ENCODE measurements at regions not wholly inside any gene's neighbourhood (a gene's known extent, or its start where the extent isn't known, plus 50 kb on each side); places are given as distances from the start of the nearest gene placed in this dataset.

GRCh38 chr1:14222086-14222485, 376.4 kb upstream of the KAZN start:
- DNase-seq, result no peak

DNA sequence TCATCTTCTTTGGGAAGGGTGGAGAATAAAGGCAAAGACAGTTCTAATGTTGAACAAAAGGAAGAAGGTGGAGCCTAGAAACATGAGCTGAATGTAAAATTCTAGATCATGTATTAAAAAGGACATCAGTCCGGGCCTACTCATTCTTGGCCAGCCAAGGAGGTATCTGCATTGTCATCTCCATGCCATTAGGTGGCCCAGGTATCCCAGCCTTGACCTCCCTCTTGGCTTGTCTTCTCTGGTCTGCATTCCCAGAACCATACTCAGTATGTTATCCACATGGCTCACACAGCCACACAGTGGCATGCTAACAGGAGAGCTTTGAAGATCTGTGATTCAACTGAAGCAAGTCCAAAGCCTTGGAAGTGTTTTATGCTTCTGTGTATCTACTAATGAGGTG, 369.8 kb upstream of the KAZN start:
- no peak for DNase-seq

GRCh38 chr1:14233510-14233909, 365.0 kb upstream of the KAZN start:
- DNase-seq, result no peak

DNA sequence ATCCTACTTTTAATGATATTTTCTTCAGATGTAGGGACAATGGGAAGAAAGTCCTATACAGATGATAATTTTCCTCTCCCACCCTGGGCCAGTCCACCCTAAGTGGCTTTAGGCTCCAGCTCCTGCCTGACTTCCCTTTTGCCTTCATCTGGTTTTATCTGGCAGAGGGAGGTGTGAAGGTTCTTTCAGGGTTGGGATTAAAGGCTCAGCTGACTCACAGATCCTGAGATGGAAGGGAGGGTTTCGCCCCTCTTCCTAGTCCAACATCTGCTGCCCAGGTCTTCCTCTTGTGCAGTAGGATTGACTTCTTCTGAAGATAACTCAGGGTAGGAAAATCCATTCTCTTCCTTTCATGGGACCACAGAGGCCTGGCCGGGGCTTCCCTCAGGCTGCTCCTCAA, 362.4 kb upstream of the KAZN start:
- no peak for DNase-seq

DNA sequence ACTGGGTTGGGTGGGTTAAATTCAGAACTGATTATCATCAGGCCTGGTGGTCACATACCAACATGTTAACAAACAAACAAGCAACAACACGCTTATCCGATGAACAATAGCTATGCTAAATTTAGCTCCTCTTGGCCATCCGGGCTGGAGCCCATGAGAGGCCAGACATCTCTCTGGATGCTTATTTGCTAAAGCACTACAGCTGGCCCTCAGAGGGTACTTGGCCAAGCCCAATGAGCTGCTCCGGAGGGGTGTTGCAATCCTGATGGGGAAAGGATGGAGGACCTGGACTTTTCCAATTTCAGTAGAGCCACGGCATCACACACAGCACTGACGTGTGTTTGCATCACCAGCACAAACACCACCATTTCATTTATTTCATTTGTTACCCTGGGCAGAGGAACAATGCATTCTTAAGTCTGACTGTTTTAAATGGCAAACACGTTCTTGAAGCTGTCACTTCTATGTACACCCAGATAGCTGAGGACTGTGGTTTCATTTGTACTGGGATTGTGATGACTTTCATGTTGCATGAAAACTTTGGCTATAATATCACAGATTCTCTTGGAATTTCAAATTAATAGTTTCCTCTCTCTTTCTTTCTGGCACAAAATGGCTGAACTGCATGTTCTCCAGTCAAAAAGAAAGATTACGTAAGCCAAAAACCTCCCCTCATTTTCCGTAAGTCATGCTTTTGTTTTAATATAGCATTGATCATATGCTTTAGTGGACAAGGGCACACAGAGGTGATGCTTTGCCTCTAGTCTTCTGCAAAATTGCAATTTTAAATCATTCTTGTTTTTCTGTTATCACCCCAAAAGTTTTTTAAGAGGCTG, 359.8 kb upstream of the KAZN start:
- no peak for DNase-seq

GRCh38 chr1:14240265-14240664, 358.2 kb upstream of the KAZN start:
- no peak for DNase-seq

DNA sequence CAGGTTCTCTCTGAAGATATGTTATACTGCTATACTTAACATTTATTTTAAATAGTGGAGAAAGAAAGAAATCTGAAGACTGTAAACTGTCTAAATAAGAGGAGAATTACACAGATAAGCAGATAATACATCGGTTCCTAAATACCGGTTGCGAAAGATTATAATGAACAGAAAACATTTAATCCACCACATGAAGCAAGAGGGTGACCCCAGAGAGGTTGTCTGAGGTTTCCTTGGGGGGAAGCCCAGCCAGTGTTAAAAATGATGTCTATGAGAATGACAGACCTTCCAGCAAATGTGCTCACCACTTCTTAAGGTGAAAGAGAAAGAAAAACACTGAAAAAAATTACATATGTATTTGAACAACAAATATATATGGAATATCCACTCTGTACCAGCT, 356.4 kb upstream of the KAZN start:
- no peak for DNase-seq

DNA sequence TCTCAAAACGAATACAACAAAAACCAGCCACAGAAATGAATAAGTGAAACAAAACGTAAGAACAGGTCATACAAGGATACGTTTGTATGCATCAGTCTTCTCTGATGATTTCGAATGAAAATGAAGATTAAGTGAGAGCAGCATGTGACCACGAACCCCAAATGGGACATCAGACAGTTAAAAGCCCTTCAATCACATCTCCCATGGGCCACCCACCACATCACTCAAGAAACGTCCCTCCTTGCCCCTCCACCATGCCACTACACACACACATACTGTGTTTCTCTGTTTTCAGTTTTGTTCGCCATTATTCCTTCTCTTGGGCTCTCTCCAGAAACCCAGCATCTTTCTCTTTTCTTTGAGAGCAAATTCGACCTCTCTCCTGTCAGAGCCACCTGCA, 355.6 kb upstream of the KAZN start:
- no peak for DNase-seq

- no peak for DNase-seq
These were observed 352.5 kb upstream of the KAZN start for GRCh38 chr1:14245954-14246353.

DNA sequence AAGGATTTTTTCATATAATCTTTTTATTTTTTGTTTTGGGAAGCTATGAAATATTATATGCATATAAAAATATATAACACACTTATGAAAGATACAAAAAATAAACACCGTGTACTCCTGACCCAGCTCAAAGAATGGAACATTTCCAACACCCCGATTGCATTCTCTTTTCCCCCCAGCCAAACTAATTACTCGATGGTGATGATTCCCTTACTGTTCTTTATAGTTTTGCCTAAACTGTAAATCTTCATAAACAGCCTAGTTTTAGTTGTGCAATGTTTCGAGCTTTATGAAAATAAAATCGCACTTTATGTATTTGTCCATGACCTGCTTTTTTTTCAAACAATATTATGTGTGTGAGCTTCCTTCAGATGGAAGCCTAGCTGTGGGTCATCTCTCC, 352.0 kb upstream of the KAZN start:
- no peak for DNase-seq

DNA sequence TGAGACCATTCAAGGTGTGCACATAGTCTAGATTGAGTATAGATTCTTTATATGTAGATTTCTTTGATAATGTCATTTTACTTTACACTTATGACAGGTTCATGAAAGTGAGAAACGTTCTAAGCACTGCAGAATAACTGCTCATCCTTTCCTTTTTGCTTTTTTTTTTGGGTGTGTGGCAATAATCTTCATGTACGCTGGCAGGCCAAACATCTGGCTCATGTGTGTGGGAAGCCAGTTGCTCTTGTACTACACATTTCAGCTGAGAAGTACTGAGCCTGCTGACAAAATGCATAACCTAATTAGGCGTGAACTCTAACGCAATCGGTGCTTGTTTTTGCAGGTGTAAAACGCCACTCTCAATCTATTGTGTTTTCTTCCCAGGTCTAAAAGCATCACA, 350.8 kb upstream of the KAZN start:
- DNase-seq, result no peak

- no peak for DNase-seq
These were observed 346.6 kb upstream of the KAZN start for GRCh38 chr1:14251871-14252270.

GRCh38 chr1:14253676-14254075, 344.8 kb upstream of the KAZN start:
- peak; percentile 6 for DNase-seq

DNA sequence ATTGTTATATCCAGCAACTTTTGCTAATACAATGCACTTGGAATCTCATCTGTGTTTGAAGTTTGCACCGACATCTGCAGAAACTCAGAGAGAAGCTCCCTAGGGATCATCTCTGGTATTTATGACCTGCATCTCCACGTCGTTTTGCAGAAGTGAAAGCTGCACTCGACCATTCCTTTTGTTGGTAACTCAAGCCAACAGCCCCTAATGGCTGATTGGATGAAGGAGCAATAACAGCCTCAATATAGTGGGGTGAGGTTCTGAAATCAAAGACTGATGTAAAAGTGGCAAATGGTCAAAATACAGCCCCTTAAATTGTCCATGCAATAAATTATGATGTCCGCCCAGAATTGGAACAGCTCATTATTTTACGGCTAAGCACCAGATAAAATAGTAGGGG, 344.2 kb upstream of the KAZN start:
- DNase-seq, result peak; percentile 58

DNA sequence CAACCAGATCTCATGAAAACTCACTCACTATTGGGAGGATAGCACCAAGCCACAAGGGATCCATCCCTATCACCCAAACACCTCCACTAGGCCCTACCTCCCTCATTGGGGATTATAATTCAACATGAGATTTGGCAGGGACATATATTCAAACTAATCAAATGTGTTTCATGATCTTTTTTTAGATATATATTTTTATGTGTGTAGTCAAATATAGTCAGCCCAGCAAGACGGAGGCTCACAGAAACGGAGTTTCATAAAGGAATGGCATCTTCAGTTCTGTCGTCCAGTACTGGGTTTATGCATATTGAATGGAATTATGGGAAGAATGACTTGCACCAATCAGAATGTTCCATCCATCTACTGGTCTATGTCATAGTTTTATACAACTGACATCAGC, 343.3 kb upstream of the KAZN start:
- no peak for DNase-seq

- peak; percentile 42 for DNase-seq
These were observed 342.8 kb upstream of the KAZN start for GRCh38 chr1:14255711-14256110.

GRCh38 chr1:14259191-14259757, 339.2 kb upstream of the KAZN start:
- DNase-seq, result no peak

- no peak for DNase-seq
These were observed 338.0 kb upstream of the KAZN start for GRCh38 chr1:14260480-14260879.

DNA sequence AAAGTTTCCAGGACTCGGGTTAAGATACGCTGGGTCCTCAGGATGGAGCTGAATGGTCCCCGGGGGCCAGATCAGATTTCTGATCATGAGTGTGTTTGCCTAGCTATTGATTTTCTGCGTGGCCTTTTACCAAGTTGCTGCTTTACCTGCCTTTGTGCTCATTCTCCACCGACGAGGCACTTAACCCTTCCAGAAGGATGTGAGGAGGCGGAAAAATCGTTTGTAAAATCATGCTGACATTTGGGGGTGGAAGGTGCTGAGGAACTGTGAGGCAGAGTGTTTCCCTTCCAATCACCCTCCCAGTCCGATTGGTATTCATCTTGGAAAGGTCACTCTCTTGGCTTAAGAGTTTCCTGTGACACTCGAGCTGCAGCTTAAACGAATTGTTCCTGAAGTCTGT, 337.1 kb upstream of the KAZN start:
- no peak for DNase-seq

DNA sequence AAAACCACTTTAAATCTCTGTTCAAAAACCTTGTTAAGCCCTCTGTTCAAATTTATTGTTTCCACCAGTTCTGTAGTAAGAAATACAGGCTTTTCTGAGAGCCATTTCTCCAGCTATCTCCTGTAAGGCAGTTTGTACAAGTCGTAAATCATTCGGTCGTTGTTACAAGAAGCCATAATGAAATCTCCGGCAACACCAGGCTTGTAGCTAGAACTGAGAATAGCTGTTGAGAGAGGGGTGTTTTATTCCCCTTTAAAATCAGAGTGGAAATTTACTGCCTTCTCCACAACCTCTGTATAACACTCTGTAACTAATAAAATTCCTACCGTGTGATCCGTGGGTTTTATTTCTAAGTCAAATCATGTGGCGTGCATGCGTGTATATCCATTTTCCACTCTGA, 335.8 kb upstream of the KAZN start:
- DNase-seq, result no peak

DNA sequence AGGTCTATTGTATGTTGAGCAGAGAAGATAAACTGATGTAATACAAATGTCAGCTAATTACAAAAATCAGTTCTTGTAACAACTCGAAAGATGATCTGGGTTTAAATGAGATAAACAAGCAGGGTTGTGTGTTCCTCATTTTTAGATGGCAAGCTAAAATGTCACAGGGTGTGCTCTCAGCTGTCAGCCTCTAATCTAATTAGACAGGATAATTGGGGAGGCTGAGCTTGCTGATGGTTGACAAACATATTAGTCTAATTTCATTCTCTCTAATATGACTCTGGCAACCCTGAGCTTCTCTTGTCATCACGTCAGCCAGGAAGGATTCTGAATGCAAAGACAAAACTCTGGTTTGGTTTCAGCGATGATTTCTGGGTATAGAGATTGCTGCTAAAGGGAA, 335.3 kb upstream of the KAZN start:
- no peak for DNase-seq

DNA sequence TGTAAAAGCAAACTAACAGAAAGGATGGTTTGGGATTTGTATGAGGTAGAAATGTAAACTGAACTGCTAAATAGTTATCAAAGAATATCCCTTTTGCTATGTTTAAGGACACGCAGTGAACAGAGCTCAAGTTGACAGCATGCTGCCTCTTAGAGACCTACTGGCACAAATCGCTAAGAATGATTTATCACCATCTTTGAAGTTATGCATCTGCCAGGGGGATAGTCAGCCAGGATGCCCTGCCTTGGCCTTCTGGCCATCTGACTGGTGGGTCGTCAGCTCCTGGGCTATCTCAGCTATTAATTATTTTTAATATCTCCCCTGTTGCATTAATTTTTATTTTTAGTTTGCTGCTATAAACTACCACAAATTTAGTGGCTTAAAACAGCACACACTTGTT, 334.8 kb upstream of the KAZN start:
- no peak for DNase-seq

- DNase-seq, result no peak
These were observed 333.0 kb upstream of the KAZN start for GRCh38 chr1:14265495-14265894.

DNA sequence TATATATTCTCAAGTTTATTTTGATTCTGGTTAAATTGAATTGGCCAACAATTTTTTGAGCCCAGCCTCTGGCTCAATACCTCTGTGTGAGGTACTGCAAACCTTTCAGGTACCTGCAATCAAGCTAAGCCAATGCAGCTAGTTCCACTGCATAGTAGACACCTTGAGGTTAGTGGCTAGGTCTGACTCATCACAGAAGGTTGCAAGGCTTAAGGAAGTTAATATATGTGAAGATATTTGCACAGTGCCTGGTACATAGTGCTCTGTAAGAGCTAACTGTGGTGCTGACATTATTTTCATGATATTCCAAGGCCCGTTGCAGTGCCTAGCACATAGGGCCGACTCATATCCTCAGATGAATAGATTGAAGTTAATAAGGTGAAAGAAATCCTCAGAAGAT, 330.5 kb upstream of the KAZN start:
- DNase-seq, result no peak

- DNase-seq, result no peak
These were observed 327.7 kb upstream of the KAZN start for GRCh38 chr1:14270821-14271220.
